ENCODE measurements at regions not wholly inside any gene's neighbourhood (a gene's known extent, or its start where the extent isn't known, plus 50 kb on each side); places are given as distances from the start of the nearest gene placed in this dataset.

DNA sequence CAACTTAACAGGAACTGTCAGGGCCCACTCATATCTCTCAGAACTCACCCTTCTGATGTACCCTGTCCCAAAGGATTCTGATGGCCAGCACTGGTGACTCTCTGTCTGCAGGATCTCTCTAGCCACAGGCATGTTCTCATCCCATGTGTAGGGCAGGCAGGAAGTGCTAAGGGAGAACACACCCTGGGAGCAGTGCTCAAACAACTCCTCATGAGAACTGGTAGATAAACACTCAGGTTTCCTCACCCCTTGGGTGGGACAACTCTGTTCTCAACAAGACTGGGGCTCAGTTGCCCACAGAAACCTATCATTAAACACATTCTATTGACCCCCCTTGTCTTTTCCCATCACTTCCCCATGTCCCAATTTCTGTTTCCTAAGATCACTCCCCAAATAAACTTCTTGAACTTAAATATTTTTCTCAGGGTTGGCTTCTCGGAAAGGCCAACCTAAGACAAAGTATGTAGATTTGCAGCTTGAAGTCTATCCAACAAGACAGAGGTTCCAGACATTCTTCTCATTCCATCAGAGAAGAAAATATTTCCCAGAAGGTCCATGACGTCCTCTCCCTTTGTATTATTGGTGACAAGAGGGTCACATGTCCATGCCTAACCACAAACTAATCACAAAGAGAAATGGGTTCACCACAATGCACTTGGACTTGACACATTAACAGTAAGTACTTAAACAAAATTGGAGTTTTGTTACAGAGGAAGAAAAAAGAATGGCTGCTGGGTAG is 276.6 kb upstream of the GADL1 start:
- intact Hi-C loops (cut with micrococcal nuclease) = no loop called here
- Histone ChIP-seq H3K4me3 (ENCODE audit: low read length) (no peak overlapping the region), H3K9me3 (ENCODE audit: control insufficient read depth, insufficient read depth, low read length) (no peaks in the 10 kb centered on the region), H3K36me3 (ENCODE audit: control insufficient read depth, insufficient read depth, low read length) (no peaks in the 10 kb centered on the region), H3K27me3 (ENCODE audit: control insufficient read depth, insufficient read depth, low read length) (no peaks in the 10 kb centered on the region), H3K4me1 (ENCODE audit: control insufficient read depth, insufficient read depth, low read length) (no peaks in the 10 kb centered on the region), H3K27ac (ENCODE audit: low read length) (no peak overlapping the region)
- DNase-seq = no peak
- H3K4me1 Mint-ChIP-seq = peaks cover 0 to 13% of the 10 kb centered on the region in 2 donors
- H3K9me3 Mint-ChIP-seq = no peaks in the 10 kb centered on the region
- H3K27ac Mint-ChIP-seq = no peak overlapping the region
- TF ChIP-seq, protein P1, sequence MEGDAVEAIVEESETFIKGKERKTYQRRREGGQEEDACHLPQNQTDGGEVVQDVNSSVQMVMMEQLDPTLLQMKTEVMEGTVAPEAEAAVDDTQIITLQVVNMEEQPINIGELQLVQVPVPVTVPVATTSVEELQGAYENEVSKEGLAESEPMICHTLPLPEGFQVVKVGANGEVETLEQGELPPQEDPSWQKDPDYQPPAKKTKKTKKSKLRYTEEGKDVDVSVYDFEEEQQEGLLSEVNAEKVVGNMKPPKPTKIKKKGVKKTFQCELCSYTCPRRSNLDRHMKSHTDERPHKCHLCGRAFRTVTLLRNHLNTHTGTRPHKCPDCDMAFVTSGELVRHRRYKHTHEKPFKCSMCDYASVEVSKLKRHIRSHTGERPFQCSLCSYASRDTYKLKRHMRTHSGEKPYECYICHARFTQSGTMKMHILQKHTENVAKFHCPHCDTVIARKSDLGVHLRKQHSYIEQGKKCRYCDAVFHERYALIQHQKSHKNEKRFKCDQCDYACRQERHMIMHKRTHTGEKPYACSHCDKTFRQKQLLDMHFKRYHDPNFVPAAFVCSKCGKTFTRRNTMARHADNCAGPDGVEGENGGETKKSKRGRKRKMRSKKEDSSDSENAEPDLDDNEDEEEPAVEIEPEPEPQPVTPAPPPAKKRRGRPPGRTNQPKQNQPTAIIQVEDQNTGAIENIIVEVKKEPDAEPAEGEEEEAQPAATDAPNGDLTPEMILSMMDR (IDR thresholded peaks at IDR 0.05) = no peak
- H3K27me3 Mint-ChIP-seq (ENCODE audit: low read depth in 2 of 2) = no peaks in the 10 kb centered on the region
- no peak overlapping the region for H3K4me3 Mint-ChIP-seq
- WGBS (ENCODE audit: insufficient coverage) = 100% methylated on average over 1 of the region's 2 CpGs
- no peak for ATAC-seq
- no peaks in the 10 kb centered on the region for H3K36me3 Mint-ChIP-seq

DNA sequence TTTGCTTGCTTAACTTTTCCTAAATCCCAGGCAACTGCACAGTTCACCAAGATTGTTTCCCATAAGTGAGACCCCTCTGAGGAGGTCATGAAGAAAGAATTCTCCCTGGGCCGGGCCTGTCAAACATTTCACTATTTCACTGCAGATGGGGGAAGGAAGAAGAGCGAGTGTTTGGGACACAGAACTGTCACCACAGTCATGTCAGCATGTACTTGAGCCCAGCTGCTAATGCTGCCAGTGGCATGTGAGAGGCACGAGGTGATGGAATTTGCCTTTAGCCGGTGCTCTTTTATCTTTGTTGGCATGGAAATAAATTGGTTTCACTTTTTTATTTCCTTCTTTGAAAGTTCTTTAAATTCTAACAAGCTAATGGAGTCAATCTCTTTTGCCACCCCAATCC is 277.9 kb upstream of the GADL1 start:
- no peak for DNase-seq
- intact Hi-C loops (cut with micrococcal nuclease) = no loop called here
- WGBS (ENCODE audit: insufficient coverage) = 79% methylated on average over 4 of the region's 4 CpGs
- Histone ChIP-seq H3K27me3 (ENCODE audit: control insufficient read depth, insufficient read depth, low read length) (no peaks in the 10 kb centered on the region), H3K9me3 (ENCODE audit: control insufficient read depth, insufficient read depth, low read length) (no peaks in the 10 kb centered on the region), H3K4me3 (ENCODE audit: low read length) (no peak overlapping the region), H3K36me3 (ENCODE audit: control insufficient read depth, insufficient read depth, low read length) (no peaks in the 10 kb centered on the region), H3K4me1 (ENCODE audit: control insufficient read depth, insufficient read depth, low read length) (no peaks in the 10 kb centered on the region), H3K27ac (ENCODE audit: low read length) (no peak overlapping the region)
- Mint-ChIP-seq H3K36me3 (no peaks in the 10 kb centered on the region), H3K27ac (no peak overlapping the region), H3K4me3 (no peak overlapping the region), H3K27me3 (ENCODE audit: low read depth in 2 of 2) (no peaks in the 10 kb centered on the region), H3K9me3 (peaks cover 0 to under 1% of the 10 kb centered on the region in 2 donors), H3K4me1 (peaks cover 0 to 17% of the 10 kb centered on the region in 2 donors)
- no peak for ATAC-seq
- TF ChIP-seq, protein P1 (IDR thresholded peaks at IDR 0.05) = no peak

DNA sequence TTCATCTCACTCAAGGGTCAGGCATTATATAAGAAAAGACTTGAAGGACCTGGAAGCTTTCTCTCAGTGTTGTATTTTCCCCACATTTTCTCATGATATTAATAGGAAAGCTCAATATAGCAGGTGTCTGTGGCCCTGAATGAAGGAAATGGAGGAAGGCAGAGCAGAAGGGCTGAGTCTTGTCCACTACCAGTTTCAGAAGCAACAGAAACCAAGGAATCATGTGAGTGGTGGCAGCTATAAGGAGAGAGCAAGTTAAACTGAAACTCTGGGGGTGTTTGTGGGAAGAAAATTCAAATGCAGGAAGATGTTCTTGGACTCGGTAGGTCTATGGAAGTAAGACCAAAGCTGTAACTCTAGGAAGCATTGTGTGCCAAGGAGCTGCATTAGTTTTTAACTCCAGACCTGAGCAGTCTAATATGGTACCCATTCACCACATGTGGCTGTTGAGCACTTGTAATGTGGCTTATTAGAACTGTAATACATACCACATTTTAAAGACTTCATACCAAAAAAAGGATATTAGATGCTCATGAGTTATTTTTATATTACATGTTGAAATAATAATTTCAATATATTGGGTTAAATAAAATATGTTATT is 278.8 kb upstream of the GADL1 start:
- Mint-ChIP-seq H3K4me3 (no peak overlapping the region), H3K36me3 (no peaks in the 10 kb centered on the region), H3K27me3 (ENCODE audit: low read depth in 2 of 2) (no peaks in the 10 kb centered on the region), H3K9me3 (peaks cover 0 to 2% of the 10 kb centered on the region in 2 donors), H3K4me1 (peaks cover 4 to 26% of the 10 kb centered on the region in 2 donors), H3K27ac (no peak overlapping the region)
- ATAC-seq = no peak
- no peak overlapping the region for H3K27ac ChIP-seq (ENCODE audit: low read length)
- TF ChIP-seq, protein P1 (IDR thresholded peaks at IDR 0.05) = no peak
- H3K4me1 ChIP-seq (ENCODE audit: control insufficient read depth, insufficient read depth, low read length) = no peaks in the 10 kb centered on the region
- H3K9me3 ChIP-seq (ENCODE audit: control insufficient read depth, insufficient read depth, low read length) = no peaks in the 10 kb centered on the region
- intact Hi-C loops (cut with micrococcal nuclease) = no loop called here
- DNase-seq = no peak
- H3K27me3 ChIP-seq (ENCODE audit: control insufficient read depth, insufficient read depth, low read length) = no peaks in the 10 kb centered on the region
- H3K36me3 ChIP-seq (ENCODE audit: control insufficient read depth, insufficient read depth, low read length) = no peaks in the 10 kb centered on the region
- WGBS (ENCODE audit: insufficient coverage) = 80% methylated on average over 1 of the region's 1 CpG
- H3K4me3 ChIP-seq (ENCODE audit: low read length) = no peak overlapping the region
